ENCODE measurements at regions not wholly inside any gene's neighbourhood (a gene's known extent, or its start where the extent isn't known, plus 50 kb on each side); places are given as distances from the start of the nearest gene placed in this dataset.

- Histone ChIP-seq H2AFZ (ENCODE audit: low read depth, low read length) (no peak overlapping the region), H3K4me2 (ENCODE audit: low read length) (no peak overlapping the region), H3K4me1 (ENCODE audit: insufficient read depth, low read length) (peaks cover 13% of the 10 kb centered on the region), H3K27ac (ENCODE audit: low read depth, low read length) (no peak overlapping the region), H4K20me1 (ENCODE audit: insufficient read depth, low read length) (no peaks in the 10 kb centered on the region), H3K27me3 (ENCODE audit: insufficient read depth, low read length) (peaks cover 23% of the 10 kb centered on the region), H3K9ac (ENCODE audit: low read length) (no peak overlapping the region), H3K9me3 (ENCODE audit: insufficient read depth, low read depth, low read length) (no peaks in the 10 kb centered on the region), H3K4me3 (ENCODE audit: insufficient read depth, low read depth, low read length) (no peak overlapping the region), H3K79me2 (ENCODE audit: insufficient read depth, low read length) (no peaks in the 10 kb centered on the region), H3K36me3 (ENCODE audit: insufficient read depth, low read length) (no peaks in the 10 kb centered on the region)
- no peak for TF ChIP-seq EZH2 (IDR thresholded peaks at IDR 0.05; ENCODE audit: insufficient read depth, low read length)
- no peak for TF ChIP-seq CTCF (IDR thresholded peaks at IDR 0.05; ENCODE audit: insufficient read depth, low read depth, low read length)
- Mint-ChIP-seq H3K36me3 (ENCODE audit: low read depth, unreplicated experiment) (no peaks in the 10 kb centered on the region), H3K4me1 (ENCODE audit: low read depth, unreplicated experiment) (peaks cover 16% of the 10 kb centered on the region), H3K27me3 (ENCODE audit: low read depth, unreplicated experiment) (peaks cover 36% of the 10 kb centered on the region), H3K27ac (ENCODE audit: unreplicated experiment) (no peak overlapping the region), H3K9me3 (ENCODE audit: unreplicated experiment) (no peaks in the 10 kb centered on the region), H3K4me3 (ENCODE audit: unreplicated experiment) (no peak overlapping the region)
- DNase-seq (ENCODE audit: low read depth) = no peak
- FAIRE-seq = no peak
Observed at GRCh38 chr20:25139029-25139705, 56.3 kb upstream of the ENTPD6 start.

- TF ChIP-seq EZH2 (IDR thresholded peaks at IDR 0.05; ENCODE audit: insufficient read depth, low read length) = no peak
- no peak for TF ChIP-seq CTCF (IDR thresholded peaks at IDR 0.05; ENCODE audit: insufficient read depth, low read depth, low read length)
- no peak for FAIRE-seq
Observed at GRCh38 chr20:25140968-25141367, 54.5 kb upstream of the ENTPD6 start.

GRCh38 chr20:25142435-25142834 lies 53.1 kb upstream of the ENTPD6 start:
- Histone ChIP-seq H3K4me3 (ENCODE audit: insufficient read depth, low read depth, low read length) (no peak overlapping the region), H3K27ac (ENCODE audit: low read depth, low read length) (no peak overlapping the region), H3K27me3 (ENCODE audit: insufficient read depth, low read length) (peaks cover 43% of the 10 kb centered on the region), H4K20me1 (ENCODE audit: insufficient read depth, low read length) (no peaks in the 10 kb centered on the region), H3K4me1 (ENCODE audit: insufficient read depth, low read length) (no peaks in the 10 kb centered on the region), H3K9ac (ENCODE audit: low read length) (no peak overlapping the region), H3K4me2 (ENCODE audit: low read length) (no peak overlapping the region), H3K36me3 (ENCODE audit: insufficient read depth, low read length) (no peaks in the 10 kb centered on the region), H2AFZ (ENCODE audit: low read depth, low read length) (no peak overlapping the region), H3K79me2 (ENCODE audit: insufficient read depth, low read length) (no peaks in the 10 kb centered on the region), H3K9me3 (ENCODE audit: insufficient read depth, low read depth, low read length) (no peaks in the 10 kb centered on the region)
- no peak overlapping the region for H3K4me3 Mint-ChIP-seq (ENCODE audit: unreplicated experiment)
- no peak for FAIRE-seq
- H3K27me3 Mint-ChIP-seq (ENCODE audit: low read depth, unreplicated experiment) = peaks cover 57% of the 10 kb centered on the region
- H3K9me3 Mint-ChIP-seq (ENCODE audit: unreplicated experiment) = no peaks in the 10 kb centered on the region
- peaks cover under 1% of the 10 kb centered on the region for H3K4me1 Mint-ChIP-seq (ENCODE audit: low read depth, unreplicated experiment)
- no peak for DNase-seq (ENCODE audit: low read depth)
- H3K27ac Mint-ChIP-seq (ENCODE audit: unreplicated experiment) = no peak overlapping the region
- TF ChIP-seq CTCF (IDR thresholded peaks at IDR 0.05; ENCODE audit: insufficient read depth, low read depth, low read length) (no peak), EZH2 (IDR thresholded peaks at IDR 0.05; ENCODE audit: insufficient read depth, low read length) (no peak)
- H3K36me3 Mint-ChIP-seq (ENCODE audit: low read depth, unreplicated experiment) = no peaks in the 10 kb centered on the region

More at GRCh38 chr20:25140968-25141367, 54.5 kb upstream of the ENTPD6 start:
- Mint-ChIP-seq H3K27me3 (ENCODE audit: low read depth, unreplicated experiment) (peaks cover 44% of the 10 kb centered on the region), H3K9me3 (ENCODE audit: unreplicated experiment) (no peaks in the 10 kb centered on the region), H3K27ac (ENCODE audit: unreplicated experiment) (no peak overlapping the region), H3K4me1 (ENCODE audit: low read depth, unreplicated experiment) (peaks cover 13% of the 10 kb centered on the region), H3K4me3 (ENCODE audit: unreplicated experiment) (no peak overlapping the region), H3K36me3 (ENCODE audit: low read depth, unreplicated experiment) (no peaks in the 10 kb centered on the region)
- Histone ChIP-seq H3K4me2 (ENCODE audit: low read length) (no peak overlapping the region), H3K4me1 (ENCODE audit: insufficient read depth, low read length) (peaks cover 13% of the 10 kb centered on the region), H3K9ac (ENCODE audit: low read length) (no peak overlapping the region), H3K27me3 (ENCODE audit: insufficient read depth, low read length) (peaks cover 33% of the 10 kb centered on the region), H4K20me1 (ENCODE audit: insufficient read depth, low read length) (no peaks in the 10 kb centered on the region), H3K27ac (ENCODE audit: low read depth, low read length) (no peak overlapping the region), H3K4me3 (ENCODE audit: insufficient read depth, low read depth, low read length) (no peak overlapping the region), H2AFZ (ENCODE audit: low read depth, low read length) (no peak overlapping the region), H3K36me3 (ENCODE audit: insufficient read depth, low read length) (no peaks in the 10 kb centered on the region), H3K9me3 (ENCODE audit: insufficient read depth, low read depth, low read length) (no peaks in the 10 kb centered on the region), H3K79me2 (ENCODE audit: insufficient read depth, low read length) (no peaks in the 10 kb centered on the region)
- DNase-seq (ENCODE audit: low read depth) = no peak
